GM23248 (cell line): ENCODE measurements at regions not wholly inside any gene's neighbourhood (a gene's known extent, or its start where the extent isn't known, plus 50 kb on each side); places are given as distances from the start of the nearest gene placed in this dataset.
"Not testable (repeated sequence)": the region's sequence is repeated elsewhere in the genome, so short reads cannot be mapped to it uniquely, and the experiment has no call there.

Source experiments
- EZH2 ChIP-seq: fragments of 200-600 bp; sonication (generic); IDR thresholded peaks from 2 replicates; pipeline ENCODE4 v1.6.1; 2018; ENCODE audit warnings: antibody characterized with exemption, mild to moderate bottlenecking; ENCODE audit not compliant: insufficient read depth, poor library complexity, severe bottlenecking
- EZH2phosphoT487 ChIP-seq: fragments of 200-600 bp; sonication (generic); IDR thresholded peaks from 2 replicates; pipeline ENCODE4 v1.6.1; 2018; ENCODE audit warnings: antibody characterized with exemption, moderate library complexity, mild to moderate bottlenecking, low read depth; ENCODE audit not compliant: insufficient read depth

GRCh38 chr5:27088822-27089221 lies 50.4 kb upstream of the CDH9 start:
- not testable (repeated sequence) for TF ChIP-seq EZH2phosphoT487, EZH2
